CD14-positive monocyte (primary cell): ENCODE measurements at regions not wholly inside any gene's neighbourhood (a gene's known extent, or its start where the extent isn't known, plus 50 kb on each side); places are given as distances from the start of the nearest gene placed in this dataset.

Source experiments
- DNase-seq, 3 donors: peaks; one replicate each; pipeline ENCODE4 v3.0.0-alpha.2; 2011 to 2022
- H2AFZ ChIP-seq: 2 replicates; pipeline ENCODE4 v1.6.0; 2012; ENCODE audit warnings: mild to moderate bottlenecking, low read depth, low read length, inconsistent platforms; ENCODE audit not compliant: insufficient read depth, poor library complexity, severe bottlenecking
- H3K27ac ChIP-seq, 2 donors: 1 replicate in 1 of 2; 2 replicates in 1 of 2; pipeline ENCODE4 v1.5.1; 2012 to 2013; ENCODE audit warnings: low read length in 2 of 2, control low read depth in 1 of 2, inconsistent platforms in 1 of 2, low read depth in 1 of 2, mild to moderate bottlenecking in 1 of 2
- H3K27me3 ChIP-seq, 2 donors: one replicate each; pipeline versions ENCODE4 v1.6.0 to v1.6.1; 2011 to 2013; ENCODE audit warnings: low read length in 2 of 2; ENCODE audit not compliant: control insufficient read depth in 2 of 2, insufficient read depth in 2 of 2
- H3K36me3 ChIP-seq, 2 donors: replicated peaks in 1 of 2; 1 replicate in 1 of 2; 2 replicates in 1 of 2; pipeline versions ENCODE4 v1.5.1 to v1.6.1; 2012 to 2013; ENCODE audit warnings: low read length in 2 of 2, control low read depth in 1 of 2, inconsistent platforms in 1 of 2, mild to moderate bottlenecking in 1 of 2; ENCODE audit not compliant: insufficient read depth in 2 of 2, control insufficient read depth in 1 of 2
- H3K4me1 ChIP-seq, 2 donors: 1 replicate in 1 of 2; 2 replicates in 1 of 2; pipeline versions ENCODE4 v1.5.1 to v1.6.1; 2012 to 2013; ENCODE audit warnings: low read length in 2 of 2, control low read depth in 1 of 2, inconsistent platforms in 1 of 2, mild to moderate bottlenecking in 1 of 2, moderate library complexity in 1 of 2; ENCODE audit not compliant: insufficient read depth in 2 of 2, control insufficient read depth in 1 of 2
- H3K4me2 ChIP-seq: replicated peaks from 2 replicates; pipeline ENCODE3; 2012; ENCODE audit warnings: low read length, moderate library complexity, mild to moderate bottlenecking; ENCODE audit not compliant: poor library complexity, severe bottlenecking; ENCODE audit errors: extremely low read depth
- H3K4me3 ChIP-seq, 3 experiments: fragments of 200-600 bp in 1 of 3; sonication (generic) in 1 of 3; replicated peaks in 1 of 3; 1 replicate in 2 of 3; 2 replicates in 1 of 3; pipeline ENCODE4 v1.5.1; 2011 to 2013; ENCODE audit warnings: low read length in 3 of 3, mild to moderate bottlenecking in 3 of 3, control low read depth in 2 of 3, low read depth in 2 of 3, inconsistent platforms in 1 of 3, moderate library complexity in 1 of 3
- H3K79me2 ChIP-seq: 2 replicates; pipeline ENCODE4 v1.6.0; 2012; ENCODE audit warnings: mild to moderate bottlenecking, control low read depth, inconsistent platforms, low read length, moderate library complexity; ENCODE audit not compliant: insufficient read depth
- H3K9ac ChIP-seq: 2 replicates; pipeline ENCODE4 v1.6.0; 2017; ENCODE audit warnings: low read length, mild to moderate bottlenecking; ENCODE audit not compliant: insufficient read depth, poor library complexity, severe bottlenecking
- H3K9me3 ChIP-seq, 2 donors: replicated peaks in 1 of 2; 1 replicate in 1 of 2; 2 replicates in 1 of 2; pipeline versions ENCODE4 v1.5.1 to v1.6.1; 2012 to 2013; ENCODE audit warnings: low read length in 2 of 2, control low read depth in 1 of 2; ENCODE audit not compliant: control insufficient read depth in 1 of 2, insufficient read depth in 1 of 2
- H4K20me1 ChIP-seq: 2 replicates; pipeline ENCODE4 v1.6.0; 2012; ENCODE audit warnings: mild to moderate bottlenecking, low read length, control low read depth, moderate library complexity; ENCODE audit not compliant: insufficient read depth
- H3K27ac Mint-ChIP-seq, 7 donors: one replicate each; pipeline ENCODE4 v1.8.0; 2020; ENCODE audit warnings: mild to moderate bottlenecking in 7 of 7, mixed read lengths in 7 of 7, moderate library complexity in 6 of 7, inconsistent platforms in 2 of 7
- H3K27me3 Mint-ChIP-seq, 3 donors: one replicate each; pipeline ENCODE4 v1.8.0; 2021 to 2022; ENCODE audit warnings: low read depth in 3 of 3, mild to moderate bottlenecking in 3 of 3, mixed read lengths in 3 of 3, moderate library complexity in 3 of 3, inconsistent platforms in 1 of 3
- H3K36me3 Mint-ChIP-seq, 2 donors: one replicate each; pipeline ENCODE4 v1.8.0; 2020; ENCODE audit warnings: mixed read lengths in 2 of 2, inconsistent platforms in 1 of 2, mild to moderate bottlenecking in 1 of 2
- H3K4me1 Mint-ChIP-seq: one replicate; pipeline ENCODE4 v1.8.0; 2020; ENCODE audit warnings: mild to moderate bottlenecking, mixed read lengths
- H3K4me3 Mint-ChIP-seq, 2 donors: one replicate each; pipeline ENCODE4 v1.8.0; 2020; ENCODE audit warnings: mild to moderate bottlenecking in 2 of 2, mixed read lengths in 2 of 2, moderate library complexity in 1 of 2
- H3K9me3 Mint-ChIP-seq, 7 donors: one replicate each; pipeline ENCODE4 v1.8.0; 2020 to 2022; ENCODE audit warnings: mixed read lengths in 7 of 7, mild to moderate bottlenecking in 6 of 7, moderate library complexity in 6 of 7, inconsistent platforms in 2 of 7
- WGBS: methylation state at CpG from one replicate; pipeline ENCODE4 v1.1.5; 2013; ENCODE audit warnings: missing lambda C conversion rate; ENCODE audit not compliant: insufficient coverage; 5-methylcytosine and 5-hydroxymethylcytosine counted together
- intact Hi-C, 2 donors: fragments of 100-400 bp; cut with micrococcal nuclease; formaldehyde crosslinking; loops; one replicate each; pipeline versions ENCODE4 v1.15.0 to v1.15.1; 2023
- TF ChIP-seq, protein P1 (sequence below): fragments of 200-600 bp; IDR thresholded peaks from one replicate; pipeline ENCODE4 v1.8.0; 2022; ENCODE audit warnings: antibody characterized with exemption, mild to moderate bottlenecking

DNA sequence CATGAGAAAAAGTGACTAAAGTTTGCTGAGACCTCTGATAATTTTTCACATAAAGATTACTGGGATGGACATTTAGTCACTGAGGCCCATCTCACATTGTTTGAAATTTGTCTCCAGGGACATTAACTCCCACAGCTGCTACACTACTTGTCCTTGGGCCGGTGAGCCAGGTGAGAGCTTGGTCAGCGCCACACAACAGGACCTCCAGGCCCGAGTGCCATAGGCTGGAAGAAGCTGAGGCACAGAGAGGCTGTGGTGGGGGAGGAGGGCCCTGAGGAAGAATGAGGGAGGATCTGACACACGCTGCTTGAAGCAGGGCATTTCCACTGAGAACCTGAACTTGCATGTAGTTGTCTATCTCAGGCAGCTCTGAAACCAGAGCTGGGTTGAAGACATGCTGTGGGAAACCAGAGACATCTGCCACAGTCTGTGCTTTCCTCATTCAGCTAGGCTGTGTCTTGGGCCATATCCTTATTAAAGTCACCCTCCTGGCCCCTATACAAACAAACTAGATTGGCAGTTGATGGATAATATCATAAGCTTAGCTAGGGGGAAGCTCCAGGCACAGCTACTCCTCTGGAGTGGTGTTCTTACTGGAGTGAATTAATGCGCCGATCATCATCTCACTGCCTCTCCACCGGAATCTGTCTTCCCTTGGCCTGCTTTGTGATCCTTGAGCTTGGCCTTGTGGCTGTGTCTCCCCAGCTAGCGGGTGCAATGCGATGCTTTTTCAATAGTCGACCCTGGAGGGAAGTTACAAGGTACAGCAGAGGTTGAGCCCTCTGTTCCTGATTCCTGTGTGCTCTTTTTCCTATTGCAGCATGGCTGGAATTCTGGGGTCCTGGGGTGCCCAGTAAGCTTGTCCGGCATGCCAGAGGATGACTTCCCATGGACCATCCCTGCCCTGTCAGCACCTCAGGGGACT lies 225.3 kb upstream of the B3GAT1 start:
- Mint-ChIP-seq H3K36me3 (no peaks in the 10 kb centered on the region), H3K4me1 (no peaks in the 10 kb centered on the region), H3K27me3 (peaks cover 1 to 5% (median 3%) of the 10 kb centered on the region in 3 donors), H3K9me3 (no peaks in the 10 kb centered on the region), H3K27ac (no peak overlapping the region), H3K4me3 (no peak overlapping the region)
- H3K4me2 ChIP-seq: no peak overlapping the region
- no peaks in the 10 kb centered on the region for H4K20me1 ChIP-seq
- TF ChIP-seq, protein P1, sequence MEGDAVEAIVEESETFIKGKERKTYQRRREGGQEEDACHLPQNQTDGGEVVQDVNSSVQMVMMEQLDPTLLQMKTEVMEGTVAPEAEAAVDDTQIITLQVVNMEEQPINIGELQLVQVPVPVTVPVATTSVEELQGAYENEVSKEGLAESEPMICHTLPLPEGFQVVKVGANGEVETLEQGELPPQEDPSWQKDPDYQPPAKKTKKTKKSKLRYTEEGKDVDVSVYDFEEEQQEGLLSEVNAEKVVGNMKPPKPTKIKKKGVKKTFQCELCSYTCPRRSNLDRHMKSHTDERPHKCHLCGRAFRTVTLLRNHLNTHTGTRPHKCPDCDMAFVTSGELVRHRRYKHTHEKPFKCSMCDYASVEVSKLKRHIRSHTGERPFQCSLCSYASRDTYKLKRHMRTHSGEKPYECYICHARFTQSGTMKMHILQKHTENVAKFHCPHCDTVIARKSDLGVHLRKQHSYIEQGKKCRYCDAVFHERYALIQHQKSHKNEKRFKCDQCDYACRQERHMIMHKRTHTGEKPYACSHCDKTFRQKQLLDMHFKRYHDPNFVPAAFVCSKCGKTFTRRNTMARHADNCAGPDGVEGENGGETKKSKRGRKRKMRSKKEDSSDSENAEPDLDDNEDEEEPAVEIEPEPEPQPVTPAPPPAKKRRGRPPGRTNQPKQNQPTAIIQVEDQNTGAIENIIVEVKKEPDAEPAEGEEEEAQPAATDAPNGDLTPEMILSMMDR: no peak
- no peaks in the 10 kb centered on the region for H3K79me2 ChIP-seq
- no peak overlapping the region for H3K27ac ChIP-seq
- no peaks in the 10 kb centered on the region for H3K36me3 ChIP-seq
- H3K4me1 ChIP-seq: no peaks in the 10 kb centered on the region
- WGBS: 76% methylated on average over 7 of the region's 11 CpGs
- H3K4me3 ChIP-seq: no peak overlapping the region
- H3K9me3 ChIP-seq: no peaks in the 10 kb centered on the region
- H3K9ac ChIP-seq: no peak overlapping the region
- H2AFZ ChIP-seq: no peak overlapping the region
- intact Hi-C loops: no loop called here
- H3K27me3 ChIP-seq: no peaks in the 10 kb centered on the region
- no peak for DNase-seq

- H3K9me3 ChIP-seq: no peaks in the 10 kb centered on the region
- no peak overlapping the region for H3K27ac ChIP-seq
- H3K4me1 ChIP-seq: no peaks in the 10 kb centered on the region
- Mint-ChIP-seq H3K9me3 (no peaks in the 10 kb centered on the region), H3K27me3 (peaks cover 1 to 5% (median 1%) of the 10 kb centered on the region in 3 donors), H3K4me1 (no peaks in the 10 kb centered on the region), H3K4me3 (no peak overlapping the region), H3K27ac (no peak overlapping the region), H3K36me3 (no peaks in the 10 kb centered on the region)
- H4K20me1 ChIP-seq: no peaks in the 10 kb centered on the region
- H3K4me3 ChIP-seq: no peak overlapping the region
- H3K79me2 ChIP-seq: no peaks in the 10 kb centered on the region
- no peak for DNase-seq
- no peak overlapping the region for H2AFZ ChIP-seq
- TF ChIP-seq, protein P1: no peak
- H3K9ac ChIP-seq: no peak overlapping the region
- 87% methylated on average over 9 of the region's 12 CpGs for WGBS
- no peaks in the 10 kb centered on the region for H3K27me3 ChIP-seq
- intact Hi-C loops: no loop called here
- no peaks in the 10 kb centered on the region for H3K36me3 ChIP-seq
- no peak overlapping the region for H3K4me2 ChIP-seq
Measured at GRCh38 chr11:134636071-134636470, 224.0 kb upstream of the B3GAT1 start.
